GM18951 (cell line): ENCODE measurements at regions not wholly inside any gene's neighbourhood (a gene's known extent, or its start where the extent isn't known, plus 50 kb on each side); places are given as distances from the start of the nearest gene placed in this dataset.

ENCODE experiments used
- POLR2A ChIP-seq: IDR thresholded peaks from 4 replicates; pipeline ENCODE4 v1.6.1; 2011; ENCODE audit warnings: mild to moderate bottlenecking; ENCODE audit not compliant: insufficient read length, insufficient read depth; ENCODE audit errors: extremely low read depth
- in situ Hi-C: fragments of 300-500 bp; cut with MboI; formaldehyde crosslinking; loops from one replicate; pipeline ENCODE4 v1.12.0; 2022; ENCODE audit warnings: low sequenced_read_pairs, mixed read lengths, inconsistent platforms; ENCODE audit not compliant: unreplicated experiment

DNA sequence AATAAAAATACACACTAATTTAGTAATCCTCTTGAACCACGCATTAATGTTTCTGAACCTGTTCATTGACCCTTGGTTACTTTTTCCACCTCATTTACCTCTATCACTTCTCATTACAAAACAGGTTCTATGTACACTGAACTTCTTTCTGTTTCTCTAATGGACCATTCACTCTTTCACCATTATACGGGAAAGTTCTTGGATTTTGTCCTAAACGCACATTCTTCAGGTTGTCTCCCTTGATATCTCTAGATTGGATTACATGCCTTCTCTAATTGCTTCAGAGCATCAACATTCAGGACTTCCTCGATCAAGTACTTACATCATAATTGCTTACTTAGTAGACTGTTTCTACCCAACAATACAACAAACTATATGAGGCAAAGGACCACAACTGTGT, 359.4 kb upstream of the FSTL5 start:
- TF ChIP-seq POLR2A, result no peak
- in situ Hi-C loops, result no loop called here

DNA sequence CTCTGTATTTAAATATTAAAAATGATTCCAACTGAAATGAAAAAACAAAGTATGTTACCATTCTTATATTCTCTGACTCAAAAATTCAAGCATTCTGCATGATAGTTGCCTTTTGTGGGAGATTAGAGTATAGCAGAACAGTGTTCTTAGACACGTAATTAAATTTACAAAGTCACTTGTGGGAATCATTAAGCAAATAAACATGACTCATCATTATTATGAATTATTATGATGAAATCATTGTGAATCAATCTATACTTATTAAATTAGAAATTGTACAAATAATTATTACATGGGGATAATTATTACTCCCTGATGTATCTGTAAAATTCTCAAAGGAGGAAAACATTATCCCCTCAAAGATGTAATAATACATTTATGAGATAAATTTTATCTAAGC, 358.9 kb upstream of the FSTL5 start:
- TF ChIP-seq POLR2A, result no peak
- in situ Hi-C loops, result no loop called here

DNA sequence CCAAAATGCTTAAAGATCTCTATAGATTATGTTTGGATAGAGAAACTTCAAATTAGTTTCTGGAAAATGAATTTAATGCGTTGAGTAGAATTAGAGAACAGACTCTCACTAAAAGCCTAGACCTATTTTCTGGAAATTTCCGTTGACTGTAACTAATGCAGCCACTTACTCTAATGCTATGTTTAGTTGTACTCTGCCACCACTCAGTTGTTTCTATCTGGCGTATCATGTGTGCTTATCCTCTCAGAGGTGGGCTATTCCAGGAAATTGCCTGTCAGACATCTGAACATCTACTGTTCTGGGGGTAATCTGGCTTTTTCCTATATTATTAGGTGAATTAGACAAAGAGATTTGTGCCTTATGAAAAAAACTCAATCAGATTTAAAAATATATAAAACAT, 347.1 kb upstream of the FSTL5 start:
- no peak for TF ChIP-seq POLR2A
- in situ Hi-C loops, result no loop called here

DNA sequence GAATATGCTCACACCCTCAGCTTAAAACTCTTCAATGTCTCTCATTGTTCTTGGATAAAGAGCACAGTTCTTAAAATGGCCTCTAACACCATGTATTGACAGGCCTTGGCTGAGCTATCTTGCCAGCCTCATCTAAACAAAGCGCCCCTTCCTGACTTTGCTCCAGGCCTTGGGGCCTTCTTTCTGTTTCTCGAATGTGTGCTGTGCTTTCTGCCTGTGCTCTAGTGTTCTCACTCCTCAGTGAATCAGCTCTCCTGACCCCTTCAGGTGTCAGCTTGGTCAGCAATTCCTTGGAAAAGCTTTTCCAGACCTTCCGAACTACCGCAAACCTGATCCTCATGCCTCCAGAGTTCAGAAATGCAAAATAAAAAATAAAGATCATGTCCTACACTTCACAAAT, 346.3 kb upstream of the FSTL5 start:
- in situ Hi-C loops, result no loop called here
- no peak for TF ChIP-seq POLR2A

DNA sequence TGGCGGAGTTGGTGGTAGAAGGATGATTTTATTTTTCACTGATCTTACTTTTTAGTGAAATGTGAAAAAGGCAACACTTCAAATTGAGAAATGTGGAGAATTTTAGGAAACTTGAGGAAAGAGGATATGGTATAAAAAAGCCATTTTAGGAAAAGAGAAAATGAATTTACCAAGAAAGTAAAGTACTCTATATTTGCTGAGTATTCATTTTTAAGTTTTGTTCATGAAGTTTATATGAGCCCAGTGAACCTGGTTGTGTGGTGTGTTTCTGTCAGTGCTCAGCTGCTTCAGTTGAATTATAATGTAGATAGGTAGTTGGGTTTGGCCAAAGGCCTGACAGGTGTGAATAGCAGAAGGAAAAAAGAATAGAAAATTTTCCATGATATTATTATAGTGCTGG, 345.5 kb upstream of the FSTL5 start:
- TF ChIP-seq POLR2A, result no peak
- in situ Hi-C loops, result no loop called here

DNA sequence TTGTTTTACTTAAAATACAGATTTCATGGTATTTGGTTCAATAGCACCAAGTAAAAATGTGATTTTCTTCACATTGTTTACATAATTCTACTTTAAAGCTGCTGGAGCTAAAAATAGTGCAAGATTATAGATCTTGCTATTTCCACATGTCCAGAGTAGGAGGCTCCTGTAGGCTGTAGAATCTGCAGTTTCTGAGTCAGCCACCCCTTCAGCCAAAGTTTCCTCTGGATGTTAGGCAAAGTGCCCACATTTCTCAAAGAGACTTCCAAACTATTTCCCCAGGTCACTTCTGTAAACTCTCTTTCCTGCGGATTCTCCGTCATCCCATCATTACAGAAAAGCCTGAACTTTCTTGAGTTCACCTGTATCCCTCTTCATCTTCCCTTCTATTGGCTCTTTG, 342.5 kb upstream of the FSTL5 start:
- in situ Hi-C loops, result no loop called here
- no peak for TF ChIP-seq POLR2A

DNA sequence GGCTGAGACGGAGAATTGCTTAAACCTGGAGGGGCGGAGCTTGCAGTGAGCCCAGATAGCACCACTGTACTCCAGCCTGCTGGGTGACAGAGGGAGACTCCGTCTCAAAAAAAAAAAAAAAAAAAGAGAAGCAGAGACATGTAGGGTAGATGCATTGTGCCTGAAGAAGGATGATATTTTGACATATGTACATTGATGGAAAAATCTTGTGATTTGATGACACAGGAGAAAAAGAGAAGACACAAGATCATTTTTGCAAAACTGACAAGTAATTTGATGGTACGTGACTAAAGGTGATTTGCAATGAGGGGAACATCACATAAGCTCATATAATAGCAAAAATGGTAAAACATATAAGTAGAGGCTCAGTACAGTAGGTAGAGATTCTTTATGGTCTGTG, 340.1 kb upstream of the FSTL5 start:
- no peak for TF ChIP-seq POLR2A
- in situ Hi-C loops, result no loop called here

DNA sequence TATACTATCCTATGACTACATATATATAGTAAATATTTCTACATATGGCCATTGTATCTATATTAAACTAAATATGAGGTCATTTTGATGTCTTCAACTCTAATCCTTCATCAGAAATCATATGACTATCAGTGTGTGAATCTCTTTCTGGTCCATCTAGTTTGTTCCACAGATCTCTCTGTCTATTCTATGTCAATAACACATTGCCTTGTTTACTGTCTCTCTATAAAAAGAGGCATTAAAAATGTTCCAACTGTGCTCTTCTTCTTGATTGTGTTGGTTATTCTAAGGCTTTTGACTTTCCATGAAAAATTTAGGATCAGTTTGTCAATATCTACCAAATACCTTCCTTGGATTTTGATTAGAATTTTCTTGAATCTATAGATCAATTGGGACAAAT, 338.3 kb upstream of the FSTL5 start:
- no peak for TF ChIP-seq POLR2A
- in situ Hi-C loops, result no loop called here

DNA sequence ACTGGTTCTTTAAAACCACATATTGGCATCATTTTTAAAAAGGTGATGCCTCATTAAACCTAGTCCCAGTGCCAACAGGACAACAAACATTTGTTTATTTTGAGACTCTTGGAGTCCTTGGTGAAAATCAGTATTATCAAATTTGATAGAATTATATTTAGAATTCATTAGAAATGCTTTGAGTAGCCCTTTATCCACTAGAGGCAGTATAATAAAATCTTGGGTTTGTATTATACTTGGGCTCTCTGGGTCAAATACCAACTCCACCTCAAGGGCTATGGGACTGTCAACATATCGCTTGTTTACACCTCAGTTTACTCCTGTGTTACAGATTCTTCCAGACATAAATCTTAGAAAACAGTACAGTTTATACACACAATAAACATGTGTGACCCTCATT, 335.7 kb upstream of the FSTL5 start:
- no peak for TF ChIP-seq POLR2A
- in situ Hi-C loops, result loop anchor here (25.0 kb wide), 2 partner anchors 538 to 838 kb away; partner anchors contain the start of genes NPY1R and NPY5R

DNA sequence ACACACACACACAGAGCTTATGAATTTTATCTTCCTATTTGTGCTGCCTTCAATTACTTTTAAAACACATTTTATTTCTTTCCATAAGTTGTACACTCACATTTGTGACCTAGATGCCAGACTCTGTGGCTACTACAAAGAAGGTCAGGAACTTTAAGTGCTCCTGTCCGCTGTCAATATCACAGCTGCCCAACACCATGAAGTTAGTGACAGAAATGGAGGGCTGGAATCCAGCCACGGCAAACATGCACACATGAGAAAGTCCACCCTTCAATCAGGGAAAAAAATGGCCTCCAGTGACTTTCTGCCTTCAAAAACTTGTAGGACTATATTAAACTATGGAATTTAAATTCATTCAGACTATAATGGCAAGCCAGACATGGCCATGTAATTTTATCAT, 334.4 kb upstream of the FSTL5 start:
- TF ChIP-seq POLR2A, result no peak
- in situ Hi-C loops, result loop anchor here (25.0 kb wide), 2 partner anchors 539 to 839 kb away; partner anchors contain the start of genes NPY1R and NPY5R

DNA sequence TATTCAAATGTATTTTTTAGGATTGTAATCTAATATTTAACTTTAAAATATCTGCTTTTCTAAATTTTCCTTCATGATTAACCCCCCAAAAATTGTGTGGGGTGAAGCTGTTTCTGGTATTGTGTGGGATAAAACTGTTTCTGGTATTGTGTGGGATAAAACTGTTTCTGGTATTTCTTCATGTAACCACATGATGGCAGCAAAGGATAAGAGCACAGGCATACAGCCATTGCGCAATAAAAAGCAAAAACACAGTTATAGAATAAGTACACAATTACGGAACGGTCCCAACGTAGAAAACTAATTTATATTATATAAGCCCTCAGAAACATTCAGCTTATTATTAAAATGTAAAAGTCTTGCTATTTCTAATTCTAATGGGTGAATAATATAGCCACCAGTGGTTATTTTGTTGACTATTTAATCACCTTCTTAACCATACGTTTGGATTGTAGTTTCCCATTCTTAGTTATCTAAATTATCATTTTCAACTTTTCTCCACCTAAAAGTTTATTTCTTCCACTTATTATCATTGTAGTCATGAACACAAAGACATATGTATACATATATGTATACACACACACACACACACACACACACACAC, 333.9 kb upstream of the FSTL5 start:
- in situ Hi-C loops, result loop anchor here (25.0 kb wide), 2 partner anchors 540 to 840 kb away; partner anchors contain the start of genes NPY1R and NPY5R
- no peak for TF ChIP-seq POLR2A

DNA sequence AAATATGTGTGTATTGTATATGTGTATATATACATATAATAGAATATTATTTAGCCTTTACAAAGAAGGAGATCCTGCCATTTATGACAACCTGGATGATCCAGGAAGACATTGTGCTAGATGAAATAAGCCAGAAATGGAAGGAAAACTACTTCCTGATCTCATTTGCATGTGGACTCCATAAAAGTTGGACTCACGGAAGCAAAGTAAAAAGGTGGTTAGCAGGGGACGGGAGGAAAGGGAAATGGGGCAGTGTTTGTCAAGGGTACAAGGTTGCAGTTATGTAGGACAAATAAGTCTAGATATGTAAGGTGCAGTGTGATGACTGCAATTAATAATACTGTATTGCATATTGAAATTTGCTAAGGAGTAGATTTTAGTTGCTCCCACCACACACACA, 331.1 kb upstream of the FSTL5 start:
- no peak for TF ChIP-seq POLR2A
- in situ Hi-C loops, result loop anchor here (25.0 kb wide), 2 partner anchors 542 to 842 kb away; partner anchors contain the start of genes NPY1R and NPY5R

DNA sequence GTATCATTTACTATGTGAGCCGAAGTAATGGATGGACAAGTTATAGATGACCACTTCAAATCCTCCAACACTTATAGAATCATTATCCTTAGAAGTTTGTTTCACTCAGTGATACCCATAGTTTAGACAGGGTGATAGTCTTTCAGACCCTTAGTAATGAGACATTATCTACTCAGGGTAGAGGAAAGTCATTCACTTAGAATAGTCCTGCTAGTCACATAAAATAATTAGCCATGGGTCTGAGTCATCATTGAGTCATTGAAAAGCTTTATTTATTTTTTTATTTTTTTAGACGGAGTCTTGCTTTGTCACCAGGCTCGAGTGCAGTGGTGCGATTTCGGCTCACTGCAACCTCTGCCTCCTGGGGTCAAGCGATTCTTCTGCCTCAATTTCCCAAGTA, 321.7 kb upstream of the FSTL5 start:
- no peak for TF ChIP-seq POLR2A
- in situ Hi-C loops, result loop anchor here (25.0 kb wide), 2 partner anchors 552 to 852 kb away; partner anchors contain the start of genes NPY1R and NPY5R

DNA sequence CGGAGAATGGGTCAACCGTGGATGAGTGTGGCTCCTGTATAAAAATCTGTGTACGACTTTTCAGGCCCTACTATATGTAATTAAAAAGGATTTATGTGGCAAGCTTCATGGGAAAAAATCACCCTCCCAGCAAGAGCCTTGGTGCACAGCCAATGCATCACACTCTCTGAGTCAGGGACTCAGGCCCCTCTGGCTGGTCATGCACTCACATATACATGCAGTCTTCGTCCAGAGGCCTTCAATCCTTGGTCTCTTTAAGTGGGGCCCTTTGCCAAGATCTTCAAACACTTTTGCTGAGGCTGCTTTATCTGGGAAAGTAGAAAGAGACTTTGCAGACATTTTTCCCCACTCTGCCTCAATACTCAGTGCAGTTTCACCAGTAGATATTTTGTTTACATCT, 311.4 kb upstream of the FSTL5 start:
- in situ Hi-C loops, result loop anchor here (25.0 kb wide), 2 partner anchors 562 to 862 kb away; partner anchors contain the start of genes NPY1R and NPY5R
- no peak for TF ChIP-seq POLR2A
